Stimulated activated CD4-positive, alpha-beta T cell treated with anti-CD3 and anti-CD28 coated beads, Interleukin-2, amount 100 ng/mL, for 4 hours (primary cell): ENCODE measurements at regions not wholly inside any gene's neighbourhood (a gene's known extent, or its start where the extent isn't known, plus 50 kb on each side); places are given as distances from the start of the nearest gene placed in this dataset.

ENCODE experiments used
- DNase-seq: peaks from one replicate; pipeline ENCODE4 v3.0.0-alpha.2; 2020; ENCODE audit warnings: low read depth

DNA sequence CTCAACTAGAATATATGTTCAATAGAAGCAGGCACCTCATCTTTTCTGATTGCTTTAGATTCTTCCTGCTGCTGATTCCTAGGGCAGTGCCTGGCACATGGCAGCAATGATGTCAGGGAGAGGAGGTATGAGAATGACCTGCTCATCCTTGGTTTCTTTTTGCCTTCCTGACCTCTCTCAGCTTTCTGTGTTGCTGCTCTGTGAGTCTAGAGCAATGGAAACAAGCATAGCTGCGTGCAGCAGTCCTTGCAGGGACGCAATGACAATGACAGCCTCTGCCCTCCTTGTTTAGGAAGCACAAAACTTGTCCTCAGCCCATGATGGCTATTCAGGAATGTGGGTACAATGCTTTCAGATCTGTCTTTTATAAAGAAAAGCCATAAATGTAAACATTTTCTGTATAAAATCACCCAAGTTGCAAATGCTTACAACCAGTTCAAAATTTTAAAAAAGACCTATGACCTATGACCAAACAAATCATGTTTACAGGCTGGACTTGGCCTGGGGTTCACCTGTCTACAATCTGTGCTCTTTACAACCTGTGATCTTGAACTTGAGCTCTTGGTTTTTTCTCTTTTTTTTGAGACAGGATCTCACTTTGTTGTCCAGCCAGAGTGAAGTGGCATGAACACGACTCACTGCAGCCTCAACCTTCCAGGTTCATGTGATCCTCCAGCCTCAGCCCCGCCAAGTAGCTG lies 549.4 kb upstream of the ATP2B1 start:
- DNase-seq = no peak

DNA sequence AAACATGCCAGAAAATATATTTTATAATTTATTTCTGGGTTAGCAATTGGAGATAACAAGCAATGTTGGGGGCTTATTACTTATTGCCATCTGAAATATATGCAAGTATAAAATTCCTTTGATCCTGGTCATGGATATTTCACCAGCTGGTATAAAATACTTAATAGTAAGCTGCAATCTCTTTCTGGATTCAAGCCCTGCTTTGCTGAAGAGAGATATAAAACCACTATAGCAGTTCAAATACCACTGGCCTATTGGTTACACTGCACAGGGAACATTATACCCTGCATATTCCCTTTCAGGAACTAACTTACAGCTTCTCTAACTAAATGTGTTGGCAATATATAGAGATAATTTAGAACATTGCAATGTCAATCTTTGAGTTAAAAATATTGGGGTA lies 546.2 kb upstream of the ATP2B1 start:
- DNase-seq = no peak

DNA sequence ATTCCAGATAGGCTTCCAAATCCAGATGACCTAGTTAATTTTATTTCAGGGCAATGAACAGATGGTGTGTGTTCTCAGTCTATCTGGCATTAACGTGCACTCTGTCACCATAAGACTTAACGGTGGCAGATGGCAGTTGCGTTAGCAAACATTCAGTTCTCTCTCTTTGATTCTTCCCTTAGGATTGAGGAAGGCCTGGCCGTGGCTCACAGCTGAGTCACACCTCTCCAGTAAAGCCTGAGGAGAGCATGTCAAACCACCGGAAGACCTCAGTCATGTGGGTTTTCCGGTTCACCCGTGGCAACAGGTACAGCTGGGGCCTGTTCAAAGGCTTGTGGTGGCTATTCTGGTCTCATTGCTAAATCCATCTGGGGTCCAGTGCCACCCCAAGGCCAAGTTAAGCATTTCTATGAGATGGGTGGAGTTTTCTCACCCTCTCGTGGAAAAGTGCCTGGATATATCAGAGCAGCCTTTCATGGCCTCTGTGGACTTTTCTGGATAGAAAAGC lies 545.1 kb upstream of the ATP2B1 start:
- DNase-seq = peak; percentile 1

DNA sequence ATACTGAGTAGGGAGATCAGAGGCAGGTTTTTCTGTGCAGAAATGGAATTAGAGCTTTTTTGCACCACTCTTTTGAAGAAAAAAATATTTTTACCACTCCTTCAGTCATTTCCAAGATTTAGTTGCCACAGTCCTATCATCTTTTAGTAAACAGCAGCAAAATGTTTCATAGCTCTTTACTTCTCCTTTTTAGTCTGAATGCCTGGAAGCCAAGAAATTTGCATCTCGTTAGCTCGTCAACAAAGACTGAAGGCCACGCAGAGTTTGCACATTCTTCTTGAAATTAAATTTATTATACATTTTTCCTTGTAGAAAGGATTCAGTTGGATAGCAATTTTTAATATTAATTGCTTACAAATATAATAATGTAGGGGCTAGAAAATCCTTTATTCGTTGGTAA lies 544.5 kb upstream of the ATP2B1 start:
- no peak for DNase-seq

DNA sequence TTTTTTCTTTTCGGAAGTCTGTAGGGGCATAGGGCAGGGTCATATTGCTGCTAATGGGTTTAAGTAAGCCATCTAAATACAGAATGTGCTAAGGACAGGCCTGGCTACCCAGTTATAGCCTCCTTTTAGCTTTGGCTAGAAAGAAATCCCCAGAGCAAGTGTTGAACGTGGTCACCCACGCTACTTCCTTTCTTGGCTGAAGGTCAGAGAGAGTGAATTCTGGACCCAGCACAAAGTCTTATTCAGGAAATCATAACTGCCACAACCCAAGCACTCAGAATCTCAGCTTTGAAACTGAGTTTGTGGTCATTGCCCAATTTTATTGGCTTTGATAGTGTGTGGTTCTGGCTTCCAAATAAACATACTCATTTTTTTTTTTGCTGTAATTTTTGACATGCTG lies 542.1 kb upstream of the ATP2B1 start:
- DNase-seq = no peak

DNA sequence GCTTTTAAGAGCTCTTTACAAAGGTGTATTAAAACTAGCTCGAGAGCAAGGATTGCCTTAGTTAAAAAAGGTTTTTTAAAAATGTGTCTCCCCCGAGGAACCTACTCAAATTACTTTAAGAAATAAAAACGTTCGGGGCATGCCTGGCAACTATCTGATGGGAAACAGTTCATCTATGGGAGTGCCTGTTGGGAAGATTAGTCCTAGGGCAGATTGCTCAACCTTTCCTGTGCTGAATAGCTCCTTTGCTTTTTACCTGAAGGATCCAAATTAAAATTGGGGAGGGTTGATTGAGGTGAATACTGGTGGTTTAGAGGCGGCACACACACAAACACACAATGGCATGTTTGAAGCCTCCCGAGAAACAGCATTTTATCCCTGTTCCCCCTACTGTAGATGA lies 541.4 kb upstream of the ATP2B1 start:
- no peak for DNase-seq

DNA sequence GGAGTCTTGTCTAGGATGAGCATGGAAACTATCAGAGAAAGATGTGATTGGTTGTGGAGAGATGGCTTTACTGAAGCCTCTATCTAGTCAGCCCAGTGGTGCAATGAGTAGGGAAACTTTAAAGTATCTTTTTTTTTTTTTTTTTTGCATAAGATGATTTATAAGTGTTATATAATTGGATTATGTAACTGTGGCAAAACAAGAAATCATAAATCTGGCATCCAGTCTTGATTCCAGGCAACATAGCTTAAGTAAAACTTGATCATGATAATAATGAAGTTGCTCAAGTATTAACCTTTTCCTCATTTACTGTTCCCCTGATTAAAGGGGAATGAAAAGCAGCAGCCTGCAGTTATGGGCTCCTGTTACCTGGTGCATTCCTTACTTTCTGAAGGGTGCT lies 538.0 kb upstream of the ATP2B1 start:
- DNase-seq = no peak

DNA sequence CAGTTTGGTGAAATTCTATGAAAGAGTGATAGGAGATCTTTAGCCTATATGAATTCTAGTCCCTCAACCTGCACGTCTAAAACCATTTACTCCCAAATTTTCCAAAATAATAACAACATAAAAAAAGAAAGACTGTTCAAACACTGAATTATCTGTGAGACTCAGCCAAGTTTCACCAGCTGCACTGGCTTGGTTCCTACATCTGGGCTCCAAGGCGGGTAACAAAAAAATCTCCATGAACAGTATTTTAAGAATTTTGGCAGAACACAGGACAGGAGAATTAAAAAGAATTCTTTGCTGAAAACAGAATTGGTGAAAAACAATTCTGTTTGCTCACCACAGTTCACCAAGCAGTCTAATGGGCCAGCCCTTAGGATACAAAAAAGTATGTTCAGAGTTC lies 536.8 kb upstream of the ATP2B1 start:
- DNase-seq = no peak

DNA sequence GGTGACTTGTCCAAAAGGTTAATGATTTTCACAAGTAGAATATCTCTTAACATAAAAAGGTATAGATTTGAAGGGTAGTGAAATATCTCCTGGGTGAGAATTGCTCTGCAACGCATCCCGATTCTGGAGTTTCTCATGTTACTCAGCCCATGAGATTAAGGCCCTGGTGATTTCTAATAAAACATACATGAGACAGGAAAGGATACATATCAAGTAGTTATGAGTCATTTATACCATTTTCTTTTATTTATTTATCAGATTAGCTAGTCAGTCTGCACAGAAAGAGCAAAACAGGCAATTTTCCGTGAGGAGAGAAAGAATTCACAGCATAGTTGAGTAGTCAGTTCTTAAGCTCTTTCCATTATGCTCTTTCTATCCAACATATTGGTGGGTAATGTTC lies 535.6 kb upstream of the ATP2B1 start:
- no peak for DNase-seq

DNA sequence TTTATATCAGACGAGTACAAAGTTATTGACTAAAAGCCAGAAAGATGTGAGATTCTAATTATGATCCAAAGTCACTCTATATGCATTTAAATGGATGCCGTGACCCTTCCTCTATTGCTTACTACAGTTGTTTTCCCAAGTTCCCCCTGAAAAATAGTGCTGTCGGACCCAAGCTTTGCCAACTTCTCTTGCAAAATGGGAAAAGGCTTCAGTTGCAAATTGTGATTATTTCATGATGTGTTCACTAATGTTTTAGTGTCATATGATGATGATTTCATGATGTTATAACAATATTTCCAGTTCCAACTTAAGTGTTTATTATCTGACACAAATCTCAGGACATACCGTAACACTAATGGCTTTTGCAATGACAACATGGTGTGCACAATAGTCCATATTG lies 534.6 kb upstream of the ATP2B1 start:
- no peak for DNase-seq

DNA sequence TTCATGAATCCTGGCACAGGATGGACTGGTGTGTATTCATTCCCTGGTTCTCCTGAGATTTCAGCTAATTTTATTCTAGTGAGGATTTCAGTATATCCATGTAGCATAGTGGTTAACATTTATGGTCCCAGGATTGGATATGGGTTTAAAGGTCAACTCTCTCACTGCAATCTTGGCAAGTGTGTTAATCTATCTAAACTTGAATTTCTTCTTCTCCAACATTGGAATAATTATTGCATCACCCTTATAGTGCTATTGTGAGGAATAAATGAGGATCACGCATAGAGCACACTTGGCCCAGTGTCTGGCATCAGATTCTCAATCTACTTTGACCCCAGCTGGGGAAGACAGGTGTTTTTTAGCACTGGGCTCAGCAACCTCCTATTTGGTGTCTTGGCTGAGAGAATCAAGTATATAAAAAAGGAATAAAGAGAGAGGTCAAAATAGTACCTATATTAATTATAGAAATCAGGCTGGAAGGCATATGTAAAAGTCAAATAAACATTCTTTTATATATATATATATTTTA lies 531.2 kb upstream of the ATP2B1 start:
- no peak for DNase-seq

DNA sequence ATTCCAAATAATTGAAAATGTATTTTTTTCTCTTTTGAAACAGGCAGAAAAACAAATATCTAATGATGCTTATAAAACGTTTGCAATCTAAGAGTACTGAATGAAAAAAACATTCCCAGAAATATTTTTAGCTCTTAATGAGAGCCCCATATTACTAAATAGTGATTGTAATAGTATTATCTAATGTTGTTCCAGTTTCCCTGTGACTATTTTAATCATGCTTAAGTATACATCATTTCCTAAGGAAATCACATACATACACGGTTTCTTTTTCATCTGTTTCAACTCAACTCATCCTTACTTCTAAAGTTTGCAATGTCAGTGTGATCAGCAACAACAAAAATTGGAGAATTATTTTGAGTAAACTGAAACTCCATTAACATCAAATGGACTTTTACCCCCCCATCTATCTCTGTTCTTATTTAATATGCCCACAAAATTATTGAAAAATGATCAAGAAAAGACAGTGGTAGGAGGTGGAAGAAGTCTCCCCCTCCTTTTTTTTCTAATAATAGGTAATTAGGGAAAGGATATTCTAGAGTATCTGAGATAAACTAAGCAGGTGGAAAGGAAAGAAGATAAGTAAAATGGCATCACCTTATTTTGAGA lies 530.1 kb upstream of the ATP2B1 start:
- DNase-seq = no peak

DNA sequence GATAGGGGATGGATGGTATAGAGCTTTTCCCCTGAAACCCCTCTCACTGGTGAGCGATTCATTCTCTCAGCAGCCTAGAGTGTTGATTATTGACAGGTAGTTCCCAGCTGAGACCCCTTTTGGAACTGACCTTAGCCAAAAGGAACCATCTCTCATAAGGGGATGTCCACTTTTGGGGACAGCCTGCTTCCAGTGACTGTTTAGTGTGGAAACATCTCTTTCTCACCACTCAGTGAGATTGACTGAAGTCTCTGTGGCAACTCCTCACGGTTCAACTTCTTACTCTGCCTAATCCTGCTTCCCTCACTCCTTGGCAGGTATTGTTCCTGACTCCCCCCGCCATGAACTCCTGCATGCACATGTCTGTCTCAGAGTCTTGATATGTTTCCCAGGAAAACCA lies 529.2 kb upstream of the ATP2B1 start:
- no peak for DNase-seq

DNA sequence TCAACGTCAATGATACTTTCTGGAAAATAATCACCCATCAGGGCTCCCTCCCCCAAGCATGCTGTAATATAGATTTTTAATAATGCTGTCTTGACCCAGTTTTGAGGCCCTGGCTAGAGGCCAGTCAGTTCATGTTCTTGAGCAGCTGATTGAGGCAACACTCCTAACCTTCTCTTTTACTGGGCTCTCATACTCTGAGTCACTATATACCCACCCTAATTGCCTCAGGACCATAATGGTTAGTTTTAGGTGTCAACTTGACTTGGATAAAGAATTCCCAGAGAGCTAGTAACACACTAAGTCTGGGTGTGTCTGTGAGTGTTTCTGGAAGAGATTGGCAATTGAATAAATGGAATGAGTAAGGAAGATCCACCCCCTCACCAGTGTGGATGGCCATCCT lies 527.0 kb upstream of the ATP2B1 start:
- DNase-seq = no peak

DNA sequence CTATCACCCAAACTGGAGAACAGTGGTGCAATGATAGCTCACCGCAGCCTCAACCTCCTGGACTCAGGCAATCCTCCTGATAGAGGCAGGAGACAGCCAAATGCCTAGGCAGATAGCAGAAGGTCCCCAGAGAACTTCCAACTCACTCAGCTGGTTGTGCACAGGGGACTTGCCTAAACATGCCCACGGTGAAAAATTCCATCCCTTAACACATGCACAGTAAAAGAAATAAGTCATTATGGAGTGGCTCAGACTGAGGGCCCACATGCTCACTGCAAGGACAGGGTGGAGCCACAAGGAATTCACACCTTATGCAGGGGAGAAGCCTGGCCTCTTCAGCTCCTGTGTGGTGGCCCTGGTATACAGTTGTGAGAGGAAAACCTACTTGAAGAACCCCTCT lies 525.8 kb upstream of the ATP2B1 start:
- DNase-seq = no peak

DNA sequence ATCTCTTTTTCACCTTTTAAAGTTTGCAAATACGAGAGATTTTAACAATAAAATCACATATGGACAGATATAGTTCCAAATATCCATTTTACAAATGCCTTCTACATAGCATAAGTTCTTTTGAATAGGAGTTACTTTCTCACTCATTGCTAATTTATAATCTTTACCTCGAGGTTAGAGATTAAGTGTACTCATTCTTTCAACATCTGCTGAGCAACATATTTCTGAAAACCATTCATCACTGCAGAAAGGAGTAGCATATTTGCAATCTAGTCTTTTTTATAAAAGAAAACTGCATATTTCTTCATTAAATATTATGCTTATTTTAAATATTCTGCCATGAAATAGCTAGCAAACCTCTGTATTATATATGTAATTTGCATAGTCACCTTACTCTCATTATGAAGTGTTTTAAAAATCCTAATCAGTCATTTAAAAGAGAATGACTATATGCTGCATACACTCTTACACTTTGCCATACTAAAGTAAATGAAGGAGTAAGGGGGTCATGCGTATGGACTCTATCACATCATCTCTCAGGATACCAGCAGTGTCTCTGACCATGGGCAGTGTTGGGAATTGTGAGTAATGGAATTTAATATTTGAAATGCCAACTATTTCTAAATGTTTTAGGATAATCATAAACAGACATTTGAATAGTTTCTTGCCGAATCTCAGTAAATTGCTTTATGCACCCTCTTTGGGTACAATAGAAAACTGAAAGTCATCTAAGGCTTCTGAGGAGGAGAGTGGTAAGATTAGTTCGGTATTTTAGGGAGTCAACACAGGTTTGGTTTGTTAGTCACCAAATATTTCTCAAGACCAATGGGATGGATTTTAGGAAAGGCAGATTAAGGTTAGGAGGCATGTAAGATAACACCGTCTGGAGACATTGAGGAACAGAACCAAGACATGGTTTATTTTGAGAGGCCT lies 524.8 kb upstream of the ATP2B1 start:
- no peak for DNase-seq

DNA sequence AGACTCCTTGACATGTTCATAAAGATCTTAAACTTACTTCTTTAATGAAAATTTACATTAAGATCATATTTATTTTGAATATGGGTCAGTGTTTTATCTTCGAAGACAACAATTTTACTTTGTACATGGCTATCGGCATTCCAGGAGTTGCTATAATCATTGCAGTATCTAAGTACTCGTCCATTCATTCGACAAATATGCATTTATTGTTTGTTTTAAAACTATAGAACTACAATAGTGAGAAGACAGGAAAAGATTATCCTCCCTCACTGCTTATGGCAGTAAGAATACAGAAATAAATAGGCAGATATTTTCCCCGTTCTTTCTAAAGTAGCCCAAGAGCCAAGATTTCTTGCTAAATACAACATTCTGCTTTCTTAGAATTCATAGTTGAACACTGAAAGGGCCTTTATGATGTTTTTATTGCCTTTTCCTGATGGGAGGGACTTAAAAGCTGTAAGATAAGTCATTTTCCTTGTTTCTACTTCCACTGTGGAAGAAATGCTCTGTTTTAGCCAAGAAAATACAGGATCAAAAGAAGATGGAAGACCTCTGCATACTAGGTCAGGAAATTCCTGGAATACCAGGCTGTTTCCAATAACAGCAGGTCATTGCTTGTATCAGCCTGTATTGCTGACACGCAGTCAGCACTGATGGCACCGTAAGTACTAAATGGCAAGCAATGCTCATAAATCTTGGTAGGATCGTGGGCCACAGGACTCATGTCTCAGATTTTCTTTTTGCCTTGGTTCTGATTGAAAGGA lies 521.0 kb upstream of the ATP2B1 start:
- DNase-seq = no peak

DNA sequence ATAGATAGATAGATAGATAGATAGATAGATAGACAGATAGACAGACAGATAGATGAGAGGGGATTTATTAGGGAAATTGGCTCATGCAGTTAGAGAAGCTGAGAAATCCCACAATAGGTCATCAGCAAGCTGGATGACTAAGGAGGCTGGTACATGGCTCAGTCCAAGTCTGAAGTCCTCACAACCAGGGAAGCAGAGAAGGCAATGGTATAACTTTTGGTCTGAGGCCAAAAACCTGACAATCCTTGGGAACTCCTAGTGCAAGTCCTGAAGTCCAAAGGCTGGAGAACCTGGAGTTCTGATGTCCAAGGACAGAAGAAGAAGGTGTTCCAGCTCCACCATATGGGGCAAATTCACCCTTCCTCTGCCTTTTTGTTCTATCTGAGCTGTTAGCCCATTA lies 517.6 kb upstream of the ATP2B1 start:
- DNase-seq = no peak

DNA sequence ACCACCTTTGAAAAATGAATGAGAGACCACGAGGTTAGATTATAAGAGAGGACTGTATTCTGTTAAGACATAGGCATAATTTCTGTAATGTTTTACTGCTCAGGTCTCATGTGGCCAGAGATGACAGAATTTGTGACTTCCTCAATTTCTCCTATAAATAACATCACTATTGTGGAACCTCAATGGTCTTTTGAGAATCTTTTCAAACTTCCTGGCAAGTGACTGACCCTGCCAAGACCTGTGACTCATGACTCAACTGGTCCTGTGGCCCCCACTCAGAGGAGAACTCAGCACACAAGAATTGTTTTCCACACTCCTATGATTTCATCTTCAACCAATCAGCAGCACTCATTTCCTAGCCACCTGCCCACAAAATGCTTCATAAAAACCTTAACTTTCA lies 508.2 kb upstream of the ATP2B1 start:
- no peak for DNase-seq

DNA sequence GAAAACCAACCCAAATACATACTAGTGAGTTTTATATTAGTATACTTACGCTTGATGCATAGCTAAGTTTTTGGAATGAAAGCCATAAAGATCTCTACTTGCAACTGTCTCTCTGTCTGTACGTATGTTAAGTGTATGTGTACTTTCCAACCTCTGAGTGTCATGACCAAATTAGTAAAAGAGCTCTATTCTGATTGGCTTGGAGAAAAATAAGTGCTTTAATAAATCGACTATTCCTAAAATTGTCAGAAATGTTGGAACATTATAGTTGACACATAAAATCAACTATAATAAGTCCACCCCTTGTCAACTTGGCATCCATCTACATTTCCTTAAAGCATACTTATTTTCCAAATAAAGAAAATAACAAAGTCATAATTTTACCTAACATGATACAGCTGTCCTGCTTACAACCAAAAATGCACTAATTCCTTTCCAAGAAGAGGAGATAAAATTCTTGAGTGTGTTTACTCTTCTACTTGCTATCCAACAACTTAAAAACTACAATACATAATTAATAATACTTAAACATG lies 507.4 kb upstream of the ATP2B1 start:
- no peak for DNase-seq

DNA sequence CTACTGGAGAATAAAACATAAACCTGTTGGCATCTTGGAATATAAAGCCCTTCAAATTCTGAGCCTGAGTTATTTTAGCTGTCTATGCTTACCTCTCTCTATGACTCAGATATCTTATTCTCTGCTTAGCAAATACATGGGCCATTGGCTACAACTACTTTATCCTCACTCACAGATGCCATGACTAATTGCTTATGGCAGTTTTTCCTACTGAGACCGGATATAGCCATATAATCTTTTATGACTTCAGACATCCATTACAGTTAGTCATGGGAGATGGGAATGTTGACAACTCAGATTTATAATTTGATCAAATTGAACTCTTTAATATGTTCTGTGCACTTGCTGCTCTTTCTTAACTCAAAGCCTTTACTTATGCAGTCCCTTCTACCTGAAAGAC lies 502.4 kb upstream of the ATP2B1 start:
- DNase-seq = no peak

DNA sequence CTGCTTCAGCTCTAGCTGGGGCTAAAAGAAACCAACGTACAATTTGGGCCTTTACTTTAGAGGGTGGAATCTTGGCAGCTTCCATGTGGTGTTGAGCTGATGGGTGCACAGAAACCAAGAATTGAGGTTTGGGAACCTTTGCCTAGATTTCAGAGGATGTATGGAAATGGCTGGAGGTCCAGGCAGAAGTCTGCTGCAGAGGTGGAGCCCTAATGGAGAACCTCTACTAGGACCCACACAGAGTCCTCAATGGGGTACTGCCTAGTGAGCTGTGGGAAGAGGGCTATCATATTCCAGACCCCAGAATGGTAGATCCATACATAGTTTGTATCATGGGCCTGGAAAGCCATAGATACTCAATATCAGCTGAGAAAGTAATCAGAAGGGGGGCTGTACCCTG lies 500.4 kb upstream of the ATP2B1 start:
- DNase-seq = no peak
